BLaER1 treated with 17β-estradiol and CSF1 and Interleukin-3, amounts not matched to agents 10 nM and 100 nM (cell line): ENCODE measurements at regions not wholly inside any gene's neighbourhood (a gene's known extent, or its start where the extent isn't known, plus 50 kb on each side); places are given as distances from the start of the nearest gene placed in this dataset.
"Not testable (repeated sequence)": the region's sequence is repeated elsewhere in the genome, so short reads cannot be mapped to it uniquely, and the experiment has no call there.

Source experiments
- H3K27ac ChIP-seq, 11 experiments: shearing (Covaris generic); formaldehyde crosslinking; 2 replicates each; pipeline ENCODE4 v1.8.1; 2022
- H3K27me3 ChIP-seq, 11 experiments: shearing (Covaris generic); formaldehyde crosslinking; 2 replicates each; pipeline ENCODE4 v1.8.1; 2022
- H3K36me3 ChIP-seq, 11 experiments: shearing (Covaris generic); formaldehyde crosslinking; 2 replicates each; pipeline ENCODE4 v1.8.1; 2022
- H3K4me1 ChIP-seq, 10 experiments: shearing (Covaris generic); formaldehyde crosslinking; 2 replicates each; pipeline ENCODE4 v1.8.1; 2022
- H3K4me2 ChIP-seq, 11 experiments: shearing (Covaris generic); formaldehyde crosslinking; 2 replicates each; pipeline ENCODE4 v1.8.1; 2022
- H3K4me3 ChIP-seq, 10 experiments: shearing (Covaris generic); formaldehyde crosslinking; 2 replicates each; pipeline ENCODE4 v1.8.1; 2022
- H3K9ac ChIP-seq, 11 experiments: shearing (Covaris generic); formaldehyde crosslinking; 2 replicates each; pipeline ENCODE4 v1.8.1; 2022
- H3K9me3 ChIP-seq, 11 experiments: shearing (Covaris generic); formaldehyde crosslinking; replicated peaks in 1 of 11; 2 replicates each; pipeline ENCODE4 v1.8.1; 2022
- H4K20me1 ChIP-seq, 11 experiments: shearing (Covaris generic); formaldehyde crosslinking; 2 replicates each; pipeline ENCODE4 v1.8.1; 2022
- Cebpa-rat ChIP-seq, 11 experiments: shearing (Covaris generic); IDR thresholded peaks; 2 replicates each; pipeline ENCODE4 v1.8.1; 2022

DNA sequence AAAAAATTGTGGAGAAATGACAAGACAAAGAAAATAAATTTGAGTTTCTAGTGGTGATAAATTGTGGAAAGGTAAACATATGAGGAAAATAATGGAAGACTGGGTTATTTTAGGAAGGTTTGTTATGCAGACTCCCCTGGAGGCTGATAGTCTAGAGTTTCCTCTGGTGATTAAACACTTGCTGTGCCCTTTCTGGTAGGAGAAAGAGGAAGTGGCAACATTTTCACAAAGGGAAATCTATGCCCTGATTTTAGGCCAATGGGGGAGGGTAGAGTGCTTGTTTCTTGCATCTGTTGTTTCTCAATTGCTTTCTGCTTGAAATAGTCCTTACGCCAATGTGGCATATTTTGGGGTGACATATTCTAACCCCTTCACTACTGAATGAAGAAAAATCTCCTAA lies 129.1 kb upstream of the DOK5 start:
- Histone ChIP-seq H3K36me3 (no peaks in the 10 kb centered on the region), H3K27me3 (no peaks in the 10 kb centered on the region), H3K4me2 (peak overlapping the region; percentile 24 to 87 (median 49)), H3K4me1 (peaks cover 8 to 59% (median 24%) of the 10 kb centered on the region in 10 experiments; a peak in 19 of 20 replicates), H3K4me3 (no peak overlapping the region), H3K27ac (peak overlapping the region in 8 of 11 experiments; percentile 1 to 70 (median 38); a peak in 10 of 22 replicates), H3K9me3 (peaks cover 0 to 10% (median 0%) of the 10 kb centered on the region in 11 experiments; a peak in 2 of 22 replicates), H3K9ac (peak overlapping the region in 1 of 11 experiments; percentile 10; a peak in 2 of 22 replicates), H4K20me1 (no peaks in the 10 kb centered on the region)
- no peak for TF ChIP-seq Cebpa-rat (IDR thresholded peaks at IDR 0.05)

DNA sequence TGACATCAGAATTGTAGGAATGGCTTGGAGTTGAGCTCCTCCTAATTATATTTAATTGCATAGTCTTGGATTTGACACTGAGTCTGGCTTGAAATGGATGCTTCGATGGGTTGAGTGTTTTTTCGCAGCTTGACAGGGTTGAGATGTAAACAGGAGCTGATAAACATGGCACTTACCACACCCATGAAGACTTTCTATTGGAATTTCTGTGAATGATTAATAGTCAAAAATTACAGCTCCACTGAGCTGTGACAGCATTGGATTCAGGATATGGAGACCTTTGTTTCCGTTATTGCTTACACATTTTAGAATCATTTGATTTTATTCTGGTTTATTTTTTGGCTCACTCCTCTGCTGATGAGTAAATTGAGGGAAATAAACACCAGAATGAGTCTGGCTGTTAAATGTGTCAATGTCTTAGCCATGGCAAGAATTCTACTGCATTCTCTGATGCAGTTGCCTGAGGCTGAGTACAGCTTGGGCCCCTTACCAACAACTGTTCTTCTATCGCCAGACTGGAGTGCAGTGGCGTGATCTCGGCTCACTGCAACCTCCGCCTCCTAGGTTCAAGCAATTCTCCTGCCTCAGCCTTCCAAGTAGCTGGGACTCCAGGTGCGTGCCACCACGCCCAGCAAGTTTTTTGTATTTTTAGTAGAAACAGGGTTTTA lies 128.1 kb upstream of the DOK5 start:
- H3K4me2 ChIP-seq = peak overlapping the region in 6 of 11 experiments; percentile 49 to 87 (median 66); a peak in 9 of 22 replicates
- H3K4me3 ChIP-seq = no peak overlapping the region
- no peak for TF ChIP-seq Cebpa-rat (IDR thresholded peaks at IDR 0.05)
- H3K27me3 ChIP-seq = no peaks in the 10 kb centered on the region
- H4K20me1 ChIP-seq = no peaks in the 10 kb centered on the region
- peak overlapping the region in 2 of 11 experiments; percentile 69 to 70; a peak in 5 of 22 replicates for H3K27ac ChIP-seq
- H3K9ac ChIP-seq = no peak overlapping the region
- H3K36me3 ChIP-seq = no peaks in the 10 kb centered on the region
- peaks cover 0 to 10% (median 0%) of the 10 kb centered on the region in 11 experiments; a peak in 2 of 22 replicates for H3K9me3 ChIP-seq
- peaks cover 8 to 56% (median 24%) of the 10 kb centered on the region in 10 experiments; a peak in 19 of 20 replicates for H3K4me1 ChIP-seq

GRCh38 chr20:54350415-54350814 lies 125.0 kb upstream of the DOK5 start:
- H3K9me3 ChIP-seq = peaks cover 0 to 10% (median 0%) of the 10 kb centered on the region in 11 experiments; a peak in 2 of 22 replicates
- peak overlapping the region in 2 of 11 experiments; percentile 3 to 63; a peak in 2 of 22 replicates for H3K4me2 ChIP-seq
- H3K4me3 ChIP-seq = no peak overlapping the region
- H3K36me3 ChIP-seq = no peaks in the 10 kb centered on the region
- H3K27me3 ChIP-seq = no peaks in the 10 kb centered on the region
- H3K9ac ChIP-seq = no peak overlapping the region
- H3K4me1 ChIP-seq = peaks cover 8 to 32% (median 16%) of the 10 kb centered on the region in 10 experiments; a peak in 19 of 20 replicates
- H3K27ac ChIP-seq = 0 out of 22 replicates have a peak overlapping the region, but pooled peaks of 1 of the 11 experiments have one; percentile 3
- H4K20me1 ChIP-seq = no peaks in the 10 kb centered on the region
- no peak for TF ChIP-seq Cebpa-rat (IDR thresholded peaks at IDR 0.05)

DNA sequence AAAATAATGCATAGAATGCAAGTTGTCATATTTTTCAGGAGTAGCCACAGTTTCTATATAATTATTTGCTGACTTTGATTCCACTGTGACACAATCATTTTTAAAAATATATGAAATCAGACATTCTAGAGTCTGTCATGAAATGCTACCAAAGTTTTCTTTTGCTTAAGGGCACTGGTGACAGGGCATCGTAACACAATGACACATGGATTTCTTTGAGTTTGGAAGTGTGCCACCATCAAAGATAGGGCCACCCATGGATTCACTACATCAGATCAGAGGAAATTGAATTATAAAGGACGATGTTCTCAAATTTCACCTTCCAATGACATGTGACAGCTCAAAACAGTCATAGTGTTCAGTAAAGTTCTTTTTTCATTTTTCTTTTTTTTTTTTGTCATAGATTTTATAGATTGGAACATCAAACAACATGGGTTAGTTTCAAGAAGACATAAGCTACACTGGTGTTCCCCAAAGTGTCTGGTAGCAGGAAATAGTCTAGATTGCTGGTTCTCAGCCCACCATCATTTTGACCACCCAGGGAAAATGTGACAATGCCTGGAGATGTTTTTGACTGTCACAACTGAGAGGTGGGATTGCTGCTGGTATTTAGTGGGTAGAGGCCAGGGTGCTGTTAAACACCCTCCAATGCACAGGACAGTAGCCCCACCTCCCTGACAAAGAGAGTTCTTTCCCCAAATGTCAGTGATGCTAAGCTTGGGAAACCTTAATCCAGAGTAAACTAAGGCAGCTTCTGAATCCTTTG lies 123.8 kb upstream of the DOK5 start:
- TF ChIP-seq Cebpa-rat (IDR thresholded peaks at IDR 0.05) = no peak
- no peak overlapping the region for H3K9ac ChIP-seq
- H3K4me1 ChIP-seq = peaks cover 1 to 21% (median 5%) of the 10 kb centered on the region in 10 experiments; a peak in 17 of 20 replicates
- H4K20me1 ChIP-seq = no peaks in the 10 kb centered on the region
- H3K36me3 ChIP-seq = no peaks in the 10 kb centered on the region
- no peak overlapping the region for H3K4me2 ChIP-seq
- H3K9me3 ChIP-seq = peaks cover 0 to 10% (median 0%) of the 10 kb centered on the region in 11 experiments; a peak in 2 of 22 replicates
- no peak overlapping the region for H3K27ac ChIP-seq
- no peak overlapping the region for H3K4me3 ChIP-seq
- H3K27me3 ChIP-seq = no peaks in the 10 kb centered on the region

GRCh38 chr20:54352541-54352940 lies 122.9 kb upstream of the DOK5 start:
- H3K36me3 ChIP-seq, H3K27ac ChIP-seq, H3K27me3 ChIP-seq, H3K9me3 ChIP-seq, H4K20me1 ChIP-seq, H3K4me3 ChIP-seq, H3K4me2 ChIP-seq, H3K9ac ChIP-seq: not testable (repeated sequence)
- H3K4me1 ChIP-seq = peaks cover 0 to 11% (median 0%) of the 10 kb centered on the region in 10 experiments; a peak in 7 of 20 replicates

GRCh38 chr20:54353292-54353691 lies 122.1 kb upstream of the DOK5 start:
- H3K9ac ChIP-seq = no peak overlapping the region
- H3K4me1 ChIP-seq = peaks cover 0 to 10% (median 0%) of the 10 kb centered on the region in 10 experiments; a peak in 6 of 20 replicates
- H3K27me3 ChIP-seq = no peaks in the 10 kb centered on the region
- no peaks in the 10 kb centered on the region for H3K9me3 ChIP-seq
- H4K20me1 ChIP-seq = no peaks in the 10 kb centered on the region
- H3K27ac ChIP-seq = no peak overlapping the region
- no peak overlapping the region for H3K4me3 ChIP-seq
- TF ChIP-seq Cebpa-rat (IDR thresholded peaks at IDR 0.05) = no peak
- no peaks in the 10 kb centered on the region for H3K36me3 ChIP-seq
- H3K4me2 ChIP-seq = no peak overlapping the region

GRCh38 chr20:54355631-54356280 lies 119.6 kb upstream of the DOK5 start:
- Histone ChIP-seq H3K9me3 (no peaks in the 10 kb centered on the region), H3K9ac (no peak overlapping the region), H3K36me3 (no peaks in the 10 kb centered on the region), H3K27ac (no peak overlapping the region), H3K4me3 (no peak overlapping the region), H3K4me1 (peaks cover 0 to 2% (median 0%) of the 10 kb centered on the region in 10 experiments; a peak in 6 of 20 replicates), H3K4me2 (no peak overlapping the region), H4K20me1 (no peaks in the 10 kb centered on the region), H3K27me3 (no peaks in the 10 kb centered on the region)
- TF ChIP-seq Cebpa-rat (IDR thresholded peaks at IDR 0.05) = no peak

DNA sequence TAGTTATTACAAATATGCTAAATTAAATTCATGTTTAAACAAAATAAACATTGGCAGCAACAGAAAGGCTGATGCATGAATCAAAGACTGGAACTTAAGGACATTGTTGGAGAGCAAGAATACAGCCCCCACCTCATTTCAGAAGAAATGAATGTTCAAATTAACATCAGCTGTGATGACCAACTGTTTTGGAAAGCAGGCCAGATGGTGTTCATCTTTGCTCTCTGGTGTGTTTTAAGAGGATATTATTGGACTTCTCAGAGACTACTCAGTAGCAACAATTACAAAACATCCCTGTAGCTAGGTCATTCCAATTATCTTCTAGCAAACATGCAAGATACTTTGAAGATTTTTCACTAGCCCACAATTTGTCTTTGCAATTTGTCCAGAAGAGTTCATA lies 118.6 kb upstream of the DOK5 start:
- Histone ChIP-seq H4K20me1 (no peaks in the 10 kb centered on the region), H3K9me3 (no peaks in the 10 kb centered on the region), H3K9ac (no peak overlapping the region), H3K4me1 (no peaks in the 10 kb centered on the region), H3K36me3 (no peaks in the 10 kb centered on the region), H3K4me3 (no peak overlapping the region), H3K27ac (no peak overlapping the region), H3K27me3 (no peaks in the 10 kb centered on the region), H3K4me2 (no peak overlapping the region)
- no peak for TF ChIP-seq Cebpa-rat (IDR thresholded peaks at IDR 0.05)

DNA sequence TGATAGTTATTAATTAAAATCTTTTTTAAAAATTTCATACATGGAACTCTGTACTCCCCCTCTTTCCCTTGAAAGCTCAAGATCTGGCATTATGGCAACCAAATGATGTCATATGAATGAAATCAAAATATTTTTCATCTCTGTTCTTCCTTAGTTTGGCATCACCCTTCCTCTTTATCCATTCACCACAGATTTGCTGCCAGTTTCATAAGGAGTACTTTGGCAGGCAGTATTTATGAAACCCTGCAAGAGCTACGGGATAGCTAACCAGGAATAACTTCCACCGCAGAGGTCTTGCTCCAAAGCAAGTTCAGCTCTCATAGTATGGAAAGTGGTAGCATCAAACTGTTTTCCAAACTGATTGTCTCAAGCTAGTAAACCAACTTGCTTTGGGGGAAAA lies 113.9 kb upstream of the DOK5 start:
- H3K4me3 ChIP-seq = no peak overlapping the region
- no peaks in the 10 kb centered on the region for H3K36me3 ChIP-seq
- no peaks in the 10 kb centered on the region for H4K20me1 ChIP-seq
- no peak overlapping the region for H3K9ac ChIP-seq
- H3K27me3 ChIP-seq = no peaks in the 10 kb centered on the region
- H3K9me3 ChIP-seq = no peaks in the 10 kb centered on the region
- H3K4me2 ChIP-seq = no peak overlapping the region
- no peaks in the 10 kb centered on the region for H3K4me1 ChIP-seq
- no peak overlapping the region for H3K27ac ChIP-seq
- TF ChIP-seq Cebpa-rat (IDR thresholded peaks at IDR 0.05) = no peak
